ENCODE measurements at regions not wholly inside any gene's neighbourhood (a gene's known extent, or its start where the extent isn't known, plus 50 kb on each side); places are given as distances from the start of the nearest gene placed in this dataset.
"Not testable (repeated sequence)": the region's sequence is repeated elsewhere in the genome, so short reads cannot be mapped to it uniquely, and the experiment has no call there.

DNA sequence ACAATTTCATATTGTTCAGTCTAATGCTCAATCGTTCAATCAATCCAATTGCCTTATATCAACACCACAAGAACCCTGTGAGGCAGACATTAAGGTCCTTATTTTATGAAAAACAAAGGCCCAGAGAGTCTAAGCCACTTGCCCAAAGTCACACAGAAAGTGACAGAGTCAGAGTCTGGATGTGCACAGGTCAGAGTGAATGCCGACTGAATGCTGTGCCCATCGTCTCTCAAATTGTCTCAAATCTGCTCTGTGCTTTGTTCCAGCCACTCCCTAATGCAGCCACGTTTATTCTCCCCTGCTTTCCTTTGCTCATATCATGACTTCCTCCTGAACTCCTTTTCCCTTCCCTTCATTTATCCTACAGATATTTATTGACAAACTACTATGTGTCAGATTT, 558.3 kb downstream of the MATN1 start:
- DNase-seq: no peak

DNA sequence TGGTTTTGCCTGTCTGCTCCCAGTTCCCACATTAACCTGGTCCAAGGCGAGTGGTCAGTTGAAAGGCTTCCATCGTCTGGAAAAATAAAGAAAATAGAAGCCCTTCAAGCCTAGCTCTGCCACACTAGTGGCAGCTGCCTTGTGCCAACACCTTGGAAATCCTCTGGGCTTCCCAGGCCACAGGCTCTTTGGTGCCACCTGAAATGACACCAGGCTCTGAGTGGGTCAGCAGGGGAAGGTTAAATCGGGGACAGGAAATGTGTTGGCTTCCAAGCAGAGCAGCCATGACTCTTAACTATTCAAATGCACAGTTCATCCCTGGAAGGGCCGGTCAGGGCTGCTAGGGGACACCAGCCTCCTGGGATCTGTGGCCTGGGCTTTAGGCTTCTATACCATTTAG, 558.7 kb downstream of the MATN1 start:
- DNase-seq: no peak

DNA sequence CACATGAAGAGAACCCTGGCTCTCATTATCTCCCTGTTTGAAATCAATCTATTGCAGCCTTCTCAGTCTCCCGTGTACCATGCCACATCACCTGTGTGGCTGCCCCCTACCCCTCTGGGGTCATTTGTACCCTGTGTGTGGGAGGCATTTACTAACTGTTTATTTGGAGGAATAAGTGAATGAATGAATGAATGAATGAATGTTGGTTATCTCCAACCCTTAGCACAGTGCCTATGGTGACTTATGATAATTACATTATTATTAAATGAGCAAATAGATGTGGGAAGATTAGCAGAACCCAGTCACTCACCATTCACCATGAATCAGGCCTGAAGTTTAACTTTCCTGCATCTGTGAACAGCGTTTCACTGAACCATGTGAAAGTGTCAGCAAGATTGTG, 560.8 kb downstream of the MATN1 start:
- no peak for DNase-seq

DNA sequence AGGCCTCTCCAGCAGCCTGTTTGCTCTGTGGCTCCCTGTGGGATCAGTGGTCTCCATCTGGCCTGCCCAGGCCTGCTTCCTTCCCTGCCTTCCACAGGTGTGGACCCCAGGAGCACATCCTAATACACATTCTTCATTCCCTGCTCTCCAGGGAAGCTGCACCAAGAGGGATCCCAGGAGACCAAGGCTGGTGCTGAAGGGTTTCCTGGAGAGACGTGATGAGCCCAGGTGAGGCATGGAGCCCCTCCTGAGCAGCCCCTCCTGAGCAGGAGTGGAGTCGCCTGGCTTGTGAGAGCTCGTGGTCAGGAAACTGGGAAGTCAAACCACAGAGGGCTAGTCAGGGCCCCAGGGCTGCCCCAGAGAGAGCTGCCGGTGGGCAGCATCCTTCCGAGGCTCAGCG, 561.4 kb downstream of the MATN1 start:
- no peak for DNase-seq

DNA sequence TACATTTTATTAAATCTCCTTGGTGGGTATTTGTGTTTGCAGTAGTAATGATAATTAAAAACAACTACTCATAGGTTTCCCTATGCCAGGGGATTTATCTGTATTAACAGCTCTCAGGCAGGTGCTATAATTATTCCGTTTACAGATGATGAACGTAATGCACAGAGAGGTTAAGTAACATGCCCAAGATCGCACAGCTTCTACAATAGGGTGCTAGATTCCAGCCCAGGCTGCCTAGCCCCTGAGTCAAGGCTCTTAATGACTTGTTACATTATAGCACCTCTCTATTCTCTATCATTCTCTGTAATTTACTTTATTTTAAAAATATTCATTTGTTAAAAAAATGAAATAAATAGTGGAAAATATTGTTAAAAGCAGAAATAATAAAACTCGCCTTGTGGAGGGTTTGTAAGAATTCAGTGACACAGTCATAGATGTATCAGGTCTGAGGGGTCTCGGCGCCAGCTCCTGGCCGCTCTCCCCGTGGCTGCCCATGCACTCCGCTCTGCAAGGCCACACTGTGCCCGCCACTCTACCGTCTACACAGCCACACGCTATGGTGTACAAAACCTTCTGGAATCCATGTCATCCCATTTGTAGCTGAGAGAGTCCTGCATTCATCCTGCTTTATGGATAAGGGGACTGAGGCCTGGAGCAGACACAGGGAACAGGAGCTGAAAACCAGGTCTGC, 562.2 kb downstream of the MATN1 start:
- DNase-seq: no peak

DNA sequence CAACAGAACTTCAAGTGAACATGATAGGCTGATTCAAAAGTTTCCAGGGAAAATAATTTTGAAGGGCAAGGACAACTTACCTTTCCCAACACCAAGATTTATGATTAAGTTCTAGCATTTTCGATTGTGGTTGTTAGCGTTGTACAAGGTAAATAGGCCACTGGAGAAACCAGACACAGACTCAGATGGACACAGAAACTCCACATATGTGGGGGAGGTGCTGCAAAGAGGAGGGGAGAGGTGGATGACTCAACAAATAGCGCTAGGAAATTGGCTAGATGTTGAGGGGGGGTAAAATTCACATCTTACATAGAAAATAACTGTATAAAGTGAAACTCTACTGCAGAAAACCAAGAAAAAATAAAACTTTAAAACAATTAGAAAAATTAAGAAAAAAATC, 564.4 kb downstream of the MATN1 start:
- DNase-seq: no peak

DNA sequence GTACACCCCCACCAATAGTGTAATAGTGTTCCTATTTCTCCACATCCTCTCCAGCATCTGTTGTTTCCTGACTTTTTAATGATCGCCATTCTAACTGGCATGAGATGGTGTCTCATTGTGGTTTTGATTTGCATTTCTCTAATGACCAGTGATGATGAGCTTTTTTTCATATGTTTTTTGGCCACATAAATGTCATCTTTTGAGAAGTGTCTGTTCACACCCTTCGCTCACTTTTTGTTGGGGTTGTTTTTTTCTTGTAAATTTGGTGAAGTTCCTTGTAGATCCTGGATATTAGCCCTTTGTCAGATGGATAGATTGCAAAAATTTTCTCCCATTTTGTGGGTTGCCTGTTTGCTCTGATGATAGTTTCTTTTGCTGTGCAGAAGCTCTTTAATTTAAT, 567.7 kb downstream of the MATN1 start:
- DNase-seq: not testable (repeated sequence)

DNA sequence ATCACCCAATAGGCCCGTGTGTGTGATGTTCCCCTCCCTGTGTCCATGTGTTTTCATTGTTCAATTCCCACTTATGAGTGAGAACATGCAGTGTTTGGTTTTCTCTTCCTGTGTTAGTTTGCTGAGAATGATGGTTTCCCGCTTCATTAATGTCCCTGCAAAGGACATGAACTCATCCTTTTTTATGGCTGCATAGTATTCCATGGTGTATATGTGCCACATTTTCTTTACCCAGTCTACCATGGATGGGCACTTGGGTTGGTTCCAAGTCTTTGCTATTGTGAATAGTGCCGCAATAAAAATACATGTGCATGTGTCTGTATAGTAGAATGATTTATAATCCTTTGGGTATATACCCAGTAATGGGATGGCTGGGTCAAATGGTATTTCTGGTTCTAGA, 568.1 kb downstream of the MATN1 start:
- not testable (repeated sequence) for DNase-seq

DNA sequence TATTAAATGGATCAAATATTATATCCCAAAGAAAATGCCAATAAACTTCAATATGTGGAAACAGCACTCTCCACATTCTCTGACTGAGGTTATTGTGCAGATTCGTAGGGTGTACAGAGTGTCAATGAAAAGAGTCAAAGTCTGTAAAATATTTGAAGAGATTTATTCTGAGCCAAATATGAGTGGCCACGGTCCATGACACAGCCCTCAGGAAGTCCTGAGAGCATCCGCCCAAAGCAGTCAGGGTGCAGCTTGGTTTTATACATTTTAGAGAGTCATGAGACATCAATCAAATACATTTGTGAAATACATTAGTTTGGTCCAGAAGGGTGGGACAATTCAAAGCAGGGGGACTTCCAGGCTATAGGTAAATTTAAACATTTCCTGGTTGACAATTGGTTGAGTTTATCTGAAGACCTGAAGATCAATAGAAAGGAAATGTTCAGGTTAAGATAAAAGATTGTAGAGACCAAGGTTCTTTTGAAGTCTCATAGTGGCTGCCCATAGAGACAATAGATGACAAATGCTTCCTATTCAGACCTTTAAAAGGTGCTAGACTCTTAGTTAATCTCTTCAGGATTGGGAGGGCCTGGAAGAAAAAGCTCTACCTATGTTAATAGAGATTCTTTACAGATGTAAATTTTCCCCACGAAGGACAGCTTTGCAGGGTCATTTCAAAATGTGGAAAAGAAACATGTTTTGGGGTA, 569.5 kb downstream of the MATN1 start:
- DNase-seq: no peak

DNA sequence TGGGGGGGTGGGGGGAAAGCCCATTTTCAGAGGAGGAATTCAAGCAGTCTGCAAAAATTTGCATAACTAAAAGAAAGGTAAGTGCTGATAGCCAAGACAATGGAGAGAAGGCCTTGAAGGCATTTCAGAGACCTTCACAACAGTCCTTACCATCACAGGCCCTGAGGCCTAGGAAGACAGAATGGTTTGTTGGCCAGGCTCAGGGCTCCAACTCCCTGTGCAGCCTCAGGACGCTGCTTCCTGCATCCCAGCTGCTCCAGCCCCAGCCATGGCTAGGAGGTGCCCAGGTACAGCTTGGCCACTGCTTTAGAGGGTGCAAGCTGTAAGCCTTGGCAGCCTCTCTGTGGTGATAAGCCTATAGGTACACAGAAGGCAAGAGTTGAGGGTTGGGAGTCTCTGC, 571.6 kb downstream of the MATN1 start:
- DNase-seq: no peak

DNA sequence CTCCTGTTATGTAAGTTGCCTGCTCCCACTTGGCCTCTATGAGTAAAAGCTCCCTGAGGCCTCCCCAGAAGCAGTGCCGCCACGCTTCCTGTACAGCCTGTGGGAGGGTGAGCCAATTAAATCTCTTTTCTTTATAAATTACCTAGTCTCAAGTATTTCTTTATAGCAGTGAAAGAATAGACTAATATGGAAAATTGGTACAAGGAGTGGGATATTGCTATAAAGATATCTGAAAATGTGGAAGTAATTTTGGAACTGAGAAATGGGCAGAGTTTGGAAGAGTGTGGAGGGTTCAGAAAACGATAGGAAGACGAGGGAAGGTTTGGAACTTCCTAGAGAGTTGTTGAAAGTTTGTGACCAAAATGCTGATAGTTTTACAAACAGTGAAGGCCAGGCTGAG, 572.3 kb downstream of the MATN1 start:
- no peak for DNase-seq

DNA sequence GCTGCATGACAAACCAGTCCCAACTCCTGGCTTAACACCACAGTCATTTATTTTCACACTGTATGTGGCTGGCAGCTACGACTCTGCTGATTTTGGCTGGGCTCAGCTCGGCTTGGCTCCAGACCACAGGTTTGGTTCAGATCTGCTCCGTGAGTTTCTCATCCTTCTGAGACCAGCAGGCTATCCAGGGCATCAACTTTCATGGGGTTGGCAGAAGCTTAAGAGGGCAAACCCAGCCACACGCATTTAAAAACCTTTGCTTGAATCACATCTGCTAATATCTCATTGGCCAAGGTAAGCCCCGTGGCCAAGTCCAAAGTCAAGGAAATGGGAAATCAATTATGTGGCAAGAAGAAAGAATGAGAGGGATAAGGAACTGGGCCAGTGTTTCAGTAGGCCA, 574.2 kb downstream of the MATN1 start:
- DNase-seq: no peak

DNA sequence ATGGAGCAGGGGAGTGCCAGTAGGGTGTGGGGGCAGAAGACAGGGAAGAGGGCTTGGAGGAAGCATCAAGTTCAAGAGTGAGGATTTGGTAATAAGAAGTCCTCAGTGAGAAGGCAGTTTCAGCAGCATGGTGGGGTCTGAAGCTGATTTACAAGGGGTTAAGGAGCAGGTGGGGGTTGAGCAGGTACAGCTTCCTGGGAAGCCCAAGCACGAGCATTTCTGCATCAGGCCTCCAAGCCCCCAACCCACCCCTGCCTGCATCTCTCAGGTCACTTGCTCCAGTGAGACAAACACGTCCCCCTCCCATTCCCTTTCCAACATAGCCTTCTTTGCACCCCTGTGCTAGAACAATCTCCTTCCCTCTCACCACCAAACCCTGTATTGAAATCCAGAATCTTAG, 574.7 kb downstream of the MATN1 start:
- DNase-seq: no peak

DNA sequence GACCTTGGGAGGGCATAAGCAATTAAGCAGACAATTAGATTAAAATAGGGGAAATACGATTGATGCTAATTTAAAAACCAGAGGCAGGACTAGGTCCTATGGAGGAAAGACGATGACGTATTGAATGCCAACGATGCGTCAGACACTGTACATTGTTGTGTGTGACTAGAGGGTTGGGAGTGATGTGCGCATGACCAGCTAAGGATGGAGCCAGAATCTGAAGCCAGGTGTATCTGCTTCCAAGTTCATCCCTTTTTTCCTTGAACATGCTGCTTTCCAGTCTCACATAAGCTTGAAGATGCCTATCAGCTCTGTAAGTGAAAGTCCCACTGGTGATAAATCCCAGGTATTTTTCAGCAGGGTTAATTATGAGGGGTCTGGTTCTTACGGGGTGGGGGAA, 576.2 kb downstream of the MATN1 start:
- DNase-seq: no peak

DNA sequence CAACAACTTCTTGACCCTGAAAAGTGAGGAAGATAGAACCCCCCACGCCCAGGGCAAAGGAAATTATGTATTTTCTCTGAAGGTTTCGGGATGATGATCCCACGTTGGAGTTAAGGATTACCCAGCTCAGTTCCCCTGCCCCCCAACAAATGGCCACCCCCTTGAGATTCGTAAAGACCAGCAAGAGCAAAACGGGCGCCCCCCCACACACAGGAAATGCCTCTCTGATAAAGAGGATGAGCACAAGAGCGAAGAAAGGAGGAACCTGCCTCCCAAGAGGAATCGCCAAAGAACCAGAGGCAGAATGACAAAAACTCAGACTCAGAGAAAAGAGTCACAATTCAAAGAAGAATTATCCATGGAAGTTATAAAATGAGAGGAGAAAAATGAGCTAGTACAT, 576.9 kb downstream of the MATN1 start:
- no peak for DNase-seq

DNA sequence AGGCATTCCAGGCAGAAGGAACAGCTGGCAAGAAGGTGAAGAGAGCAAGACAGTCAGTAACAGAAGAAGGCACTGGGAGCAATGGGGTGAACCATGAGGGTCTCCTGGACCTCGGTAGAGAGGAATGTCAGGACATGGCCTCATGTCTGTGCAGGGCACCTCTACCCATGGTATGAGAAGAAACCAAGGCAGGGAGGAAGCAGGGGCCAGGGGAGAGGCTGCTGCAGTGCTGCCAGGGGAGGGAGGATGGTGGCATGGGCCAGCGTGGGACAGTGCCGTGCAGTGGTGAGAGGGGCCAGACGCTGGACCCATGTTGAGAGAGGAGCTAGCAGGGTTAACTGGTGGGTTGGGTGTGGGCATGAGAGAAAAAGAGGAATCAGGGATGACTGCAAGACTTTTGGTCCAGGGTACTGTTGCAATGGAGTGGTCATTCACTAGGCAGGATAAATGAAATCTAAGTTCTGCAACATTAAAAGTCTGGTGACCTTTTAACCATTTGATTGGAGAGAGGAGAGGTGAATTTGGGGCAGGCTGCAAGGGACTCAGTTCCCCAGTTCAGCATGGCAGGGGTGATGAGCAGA, 577.6 kb downstream of the MATN1 start:
- no peak for DNase-seq

DNA sequence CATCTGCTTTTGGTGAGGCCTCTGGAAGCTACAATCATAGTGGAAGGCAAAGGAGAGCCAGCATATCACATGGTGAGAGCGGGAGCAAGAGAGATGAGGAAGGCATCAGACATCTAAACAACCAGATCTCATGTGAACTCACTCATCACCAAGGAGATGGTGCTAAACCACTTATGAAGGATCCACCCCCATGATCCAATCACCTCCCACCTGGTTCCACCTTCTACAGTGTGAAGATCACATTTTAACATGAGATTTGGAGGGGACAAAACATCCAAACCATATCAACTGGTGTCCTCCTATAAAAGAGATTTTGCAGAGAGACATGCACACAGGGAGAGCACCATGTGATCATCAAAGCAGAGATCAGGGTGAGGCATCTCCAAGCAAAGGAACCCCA, 578.6 kb downstream of the MATN1 start:
- no peak for DNase-seq

DNA sequence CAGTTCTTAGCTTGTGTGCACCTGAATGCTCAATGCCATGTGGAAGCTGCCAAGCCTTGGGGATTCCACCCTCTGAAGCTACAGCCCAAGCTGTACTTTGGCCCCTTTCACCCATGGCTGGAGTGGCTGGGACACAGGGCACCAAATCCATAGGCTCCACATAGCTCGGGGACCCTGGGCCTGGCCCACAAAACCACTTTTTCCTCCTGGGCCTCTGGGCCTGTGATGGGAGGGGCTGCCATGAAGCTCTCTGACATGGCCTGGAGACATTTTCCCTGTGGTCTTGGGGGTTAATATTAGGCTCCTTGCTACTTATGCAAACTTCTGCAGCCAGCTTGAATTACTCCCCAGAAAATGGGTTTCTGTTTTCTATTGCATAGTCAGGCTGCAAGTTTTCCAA, 579.9 kb downstream of the MATN1 start:
- DNase-seq: no peak

DNA sequence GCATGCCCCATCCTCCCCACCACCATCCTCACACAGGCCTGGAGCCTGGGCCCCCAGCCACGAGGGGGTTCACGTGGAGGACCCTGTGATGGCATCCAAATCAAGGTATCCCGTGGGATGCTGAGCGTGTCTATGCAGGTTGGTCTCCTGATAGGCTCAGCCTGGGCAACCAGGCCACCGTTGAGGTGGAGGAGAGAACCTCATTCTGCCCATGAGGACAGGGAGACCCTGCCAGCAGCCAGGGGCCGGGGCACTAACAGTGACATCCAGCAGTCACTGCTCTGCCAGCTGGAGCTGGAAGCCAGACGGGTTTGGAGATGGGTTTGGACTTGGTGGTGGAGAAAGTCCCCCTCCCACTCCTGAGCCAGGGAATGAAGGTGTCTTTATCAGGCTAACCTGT, 582.8 kb downstream of the MATN1 start:
- DNase-seq: no peak

DNA sequence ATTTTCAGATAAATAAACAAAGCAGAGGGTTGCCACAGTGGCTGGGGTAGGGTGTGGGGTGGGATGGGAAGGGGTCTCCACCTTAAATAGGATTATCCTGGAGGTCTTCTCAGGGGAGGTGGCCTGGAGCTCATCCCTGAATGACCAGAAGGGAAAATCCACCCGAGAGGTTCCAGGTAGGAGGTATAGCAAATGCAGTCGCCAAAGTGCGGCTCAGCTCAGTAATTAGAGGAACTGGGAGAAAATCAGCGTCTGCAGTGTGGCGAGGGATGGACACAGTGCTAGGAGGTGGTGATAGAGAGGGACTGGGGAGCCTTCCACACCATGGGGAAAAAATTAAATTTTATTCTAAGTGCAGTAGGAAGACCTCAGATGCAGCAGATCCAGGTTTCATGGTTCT, 584.5 kb downstream of the MATN1 start:
- DNase-seq: no peak

DNA sequence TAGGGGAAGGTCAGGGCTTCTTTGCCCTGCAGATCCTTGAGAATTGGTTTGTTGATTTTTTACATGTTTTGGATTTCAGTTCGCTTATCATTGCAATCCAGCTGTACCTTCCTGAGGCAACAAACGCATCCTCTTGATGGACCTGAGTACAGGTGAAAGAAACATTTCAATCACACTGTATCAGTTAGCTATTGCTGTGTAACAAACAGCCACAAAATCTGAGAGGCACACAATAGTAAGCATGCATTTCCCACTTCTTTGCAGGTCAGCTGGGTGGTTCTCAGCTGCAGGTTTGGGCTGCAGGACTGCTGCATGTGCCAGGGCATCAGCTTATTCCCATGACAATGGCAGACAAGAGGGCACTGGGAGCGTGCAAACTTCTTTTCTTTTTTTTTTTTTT, 586.4 kb downstream of the MATN1 start:
- no peak for DNase-seq

DNA sequence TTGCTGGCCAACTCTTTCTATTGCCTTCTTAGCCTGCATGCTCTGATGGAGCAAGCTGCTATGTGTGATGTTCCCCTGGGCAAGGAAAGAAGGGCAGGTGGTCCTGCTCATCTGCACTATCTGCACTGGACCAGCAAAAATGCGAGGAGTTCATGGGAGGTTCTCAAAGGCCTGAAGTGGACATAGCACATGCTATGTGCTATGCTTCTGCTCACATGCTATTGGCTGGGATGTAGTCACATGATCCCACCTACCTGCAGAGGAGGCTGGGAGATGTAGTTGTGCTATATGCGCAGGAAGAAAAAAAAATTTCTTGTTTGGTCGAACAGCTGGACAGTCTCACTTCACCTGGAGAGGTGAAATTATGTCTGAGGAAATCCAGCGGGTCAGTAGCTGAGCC, 587.7 kb downstream of the MATN1 start:
- no peak for DNase-seq

DNA sequence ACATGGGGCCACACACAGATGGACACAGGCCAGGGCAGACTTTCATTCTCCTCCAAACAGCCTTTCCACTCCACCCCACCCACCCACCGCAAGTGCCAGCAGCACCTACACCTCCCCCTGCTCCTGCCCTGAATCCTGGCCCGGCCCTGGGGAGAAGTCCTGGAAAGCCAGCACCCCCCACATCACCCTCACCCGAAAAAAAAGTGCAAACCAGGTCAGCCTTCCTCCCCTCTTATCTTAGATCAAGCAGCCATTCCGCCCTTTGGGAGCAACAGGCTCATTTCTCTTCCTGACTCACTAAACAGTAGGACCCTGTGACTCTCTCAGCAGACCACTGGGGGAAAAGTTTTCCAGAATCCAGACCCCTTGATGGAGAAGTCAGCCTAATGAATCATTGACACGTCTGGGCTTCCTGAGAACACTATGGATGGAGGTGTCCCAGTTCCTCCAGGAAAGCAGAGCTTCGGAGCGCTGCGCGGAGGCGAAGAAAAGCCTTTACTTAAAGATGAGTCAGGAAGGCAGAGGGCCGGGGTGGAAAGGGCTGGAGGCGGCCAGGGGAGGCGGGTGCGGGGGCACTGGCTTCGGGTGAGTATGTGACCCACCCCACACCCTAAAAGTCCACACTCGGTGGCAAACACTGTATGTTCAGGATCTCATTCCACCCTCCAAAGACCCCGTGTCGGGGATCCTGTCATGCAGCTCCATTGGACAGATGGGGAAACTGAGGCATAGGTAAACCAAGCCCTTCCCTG, 588.7 kb downstream of the MATN1 start:
- no peak for DNase-seq
